Kidney epithelial cell (primary cell): ENCODE measurements at regions not wholly inside any gene's neighbourhood (a gene's known extent, or its start where the extent isn't known, plus 50 kb on each side); places are given as distances from the start of the nearest gene placed in this dataset.

Experiments
- DNase-seq: peaks from one replicate; pipeline ENCODE4 v3.0.0-alpha.2; 2010; ENCODE audit warnings: low read depth
- H3K27me3 ChIP-seq: 2 replicates; pipeline ENCODE4 v1.6.0; 2011; ENCODE audit warnings: low read length; ENCODE audit not compliant: control insufficient read depth, insufficient read depth
- H3K36me3 ChIP-seq: 2 replicates; pipeline ENCODE4 v1.5.1; 2011; ENCODE audit warnings: low read length; ENCODE audit not compliant: control insufficient read depth, insufficient read depth
- H3K4me3 ChIP-seq: 2 replicates; pipeline ENCODE4 v1.5.1; 2011; ENCODE audit warnings: low read depth, mild to moderate bottlenecking, control low read depth, low read length
- TF ChIP-seq, protein P1 (sequence below): IDR thresholded peaks from 2 replicates; pipeline ENCODE4 v1.5.1; 2011; ENCODE audit warnings: mild to moderate bottlenecking, moderate library complexity, low read length, control low read depth, inconsistent platforms; ENCODE audit not compliant: insufficient read depth, poor library complexity, severe bottlenecking

DNA sequence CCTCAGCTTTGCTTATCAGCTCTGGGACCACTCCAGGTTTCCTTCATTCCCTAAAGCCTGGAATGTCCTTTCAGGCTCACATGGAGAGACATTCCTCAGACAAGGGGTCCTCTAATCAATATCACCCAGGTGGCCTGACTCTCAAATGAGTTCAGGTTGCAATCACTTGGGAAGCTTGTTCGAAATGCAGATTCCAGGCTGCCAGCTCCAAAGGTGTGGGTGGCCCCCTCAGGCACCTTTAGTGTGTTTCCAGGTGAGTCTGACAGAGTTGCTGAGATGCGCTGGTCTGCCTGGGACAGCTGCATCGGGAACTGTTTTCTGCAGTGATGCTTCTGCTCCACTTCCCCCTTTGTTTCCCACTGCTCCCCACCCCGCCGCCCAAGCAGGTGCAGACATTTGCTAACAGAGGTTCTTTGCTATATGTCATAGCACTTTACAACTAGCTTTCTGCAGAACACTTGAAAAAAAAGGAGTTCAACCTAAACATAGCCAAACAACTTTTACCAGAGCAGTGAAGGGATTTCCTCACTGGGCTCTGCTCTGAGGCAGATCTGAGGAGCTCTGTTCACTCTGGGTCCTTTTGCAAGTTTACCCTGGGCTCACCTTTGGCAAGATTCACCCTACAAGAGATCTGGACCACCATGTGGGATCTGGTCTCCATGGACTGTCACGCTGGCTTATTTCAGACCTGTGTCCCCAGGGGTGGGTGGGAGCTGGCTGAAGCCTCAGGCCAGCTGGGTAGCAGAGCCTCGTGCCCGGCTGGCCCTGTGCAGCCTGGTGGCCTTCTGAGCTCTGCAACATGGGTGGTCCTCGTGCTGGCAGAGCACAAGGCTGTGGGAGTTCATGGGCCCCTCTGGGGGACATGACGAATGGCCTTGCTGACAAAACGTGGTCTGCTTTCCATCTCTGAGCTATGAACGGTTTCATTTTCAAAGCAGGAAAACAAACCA, 539.6 kb downstream of the CCDC171 start:
- no peak for DNase-seq
- no peaks in the 10 kb centered on the region for H3K27me3 ChIP-seq
- H3K36me3 ChIP-seq: no peaks in the 10 kb centered on the region
- TF ChIP-seq, protein P1, sequence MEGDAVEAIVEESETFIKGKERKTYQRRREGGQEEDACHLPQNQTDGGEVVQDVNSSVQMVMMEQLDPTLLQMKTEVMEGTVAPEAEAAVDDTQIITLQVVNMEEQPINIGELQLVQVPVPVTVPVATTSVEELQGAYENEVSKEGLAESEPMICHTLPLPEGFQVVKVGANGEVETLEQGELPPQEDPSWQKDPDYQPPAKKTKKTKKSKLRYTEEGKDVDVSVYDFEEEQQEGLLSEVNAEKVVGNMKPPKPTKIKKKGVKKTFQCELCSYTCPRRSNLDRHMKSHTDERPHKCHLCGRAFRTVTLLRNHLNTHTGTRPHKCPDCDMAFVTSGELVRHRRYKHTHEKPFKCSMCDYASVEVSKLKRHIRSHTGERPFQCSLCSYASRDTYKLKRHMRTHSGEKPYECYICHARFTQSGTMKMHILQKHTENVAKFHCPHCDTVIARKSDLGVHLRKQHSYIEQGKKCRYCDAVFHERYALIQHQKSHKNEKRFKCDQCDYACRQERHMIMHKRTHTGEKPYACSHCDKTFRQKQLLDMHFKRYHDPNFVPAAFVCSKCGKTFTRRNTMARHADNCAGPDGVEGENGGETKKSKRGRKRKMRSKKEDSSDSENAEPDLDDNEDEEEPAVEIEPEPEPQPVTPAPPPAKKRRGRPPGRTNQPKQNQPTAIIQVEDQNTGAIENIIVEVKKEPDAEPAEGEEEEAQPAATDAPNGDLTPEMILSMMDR: no peak
- no peak overlapping the region for H3K4me3 ChIP-seq

DNA sequence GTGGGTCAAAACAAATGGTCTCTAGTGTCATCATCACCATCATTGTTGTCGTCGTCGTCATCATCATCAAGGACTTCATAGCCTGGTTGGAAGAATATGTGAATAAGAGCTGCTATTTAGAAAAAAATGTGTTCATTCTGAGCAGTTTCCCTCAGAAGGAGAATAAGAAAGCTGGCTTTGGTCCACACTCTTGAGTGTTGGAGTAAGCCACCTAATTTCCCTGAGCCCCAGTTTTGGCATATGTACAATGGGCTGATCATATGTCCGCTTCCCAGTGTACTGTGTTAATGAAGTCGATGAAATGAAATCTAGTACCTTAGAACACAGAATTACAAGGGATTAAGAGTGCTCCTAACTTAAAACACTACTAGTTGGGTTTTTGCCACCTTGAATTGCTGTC, 545.5 kb downstream of the CCDC171 start:
- Histone ChIP-seq H3K4me3 (no peak overlapping the region), H3K27me3 (no peaks in the 10 kb centered on the region), H3K36me3 (no peaks in the 10 kb centered on the region)
- DNase-seq: no peak
- TF ChIP-seq, protein P1: no peak

DNA sequence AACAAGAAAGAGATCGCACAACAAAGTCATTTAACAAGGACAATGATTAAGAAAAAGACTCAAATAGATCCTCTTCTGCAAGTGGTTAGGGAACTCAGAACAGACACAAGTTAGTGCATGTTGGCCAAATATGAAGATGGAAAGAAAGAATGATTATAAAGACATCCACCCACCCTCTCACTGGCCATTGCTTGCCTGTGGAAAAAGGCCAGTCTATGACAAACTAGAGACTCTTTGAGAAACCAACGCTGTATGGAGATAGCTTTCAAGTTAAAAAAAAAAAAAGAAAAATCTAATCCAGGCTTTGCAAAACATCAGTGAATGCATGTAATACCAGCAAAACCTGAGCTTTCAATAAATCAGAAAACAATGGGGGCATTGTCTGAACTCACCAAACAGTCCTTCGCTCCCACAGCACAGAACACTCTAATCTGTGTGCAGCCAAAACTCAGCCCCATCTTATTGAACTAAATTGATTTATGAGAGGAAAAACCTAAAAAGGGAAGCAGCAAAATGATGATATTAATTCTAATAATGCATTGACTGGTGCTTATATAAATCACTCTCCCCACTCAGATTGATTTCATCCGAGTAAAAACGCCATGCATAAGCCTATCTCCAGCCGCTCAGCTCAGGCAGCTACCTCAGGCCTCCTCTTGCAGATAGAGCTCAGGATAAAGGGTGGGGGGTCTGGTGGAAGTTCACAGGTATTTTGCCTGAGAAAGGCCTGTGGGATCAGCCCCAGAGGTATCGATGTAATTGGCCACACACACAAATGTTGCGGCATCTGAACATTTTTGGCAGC, 547.1 kb downstream of the CCDC171 start:
- TF ChIP-seq, protein P1: no peak
- Histone ChIP-seq H3K27me3 (no peaks in the 10 kb centered on the region), H3K4me3 (no peak overlapping the region), H3K36me3 (no peaks in the 10 kb centered on the region)
- DNase-seq: no peak

DNA sequence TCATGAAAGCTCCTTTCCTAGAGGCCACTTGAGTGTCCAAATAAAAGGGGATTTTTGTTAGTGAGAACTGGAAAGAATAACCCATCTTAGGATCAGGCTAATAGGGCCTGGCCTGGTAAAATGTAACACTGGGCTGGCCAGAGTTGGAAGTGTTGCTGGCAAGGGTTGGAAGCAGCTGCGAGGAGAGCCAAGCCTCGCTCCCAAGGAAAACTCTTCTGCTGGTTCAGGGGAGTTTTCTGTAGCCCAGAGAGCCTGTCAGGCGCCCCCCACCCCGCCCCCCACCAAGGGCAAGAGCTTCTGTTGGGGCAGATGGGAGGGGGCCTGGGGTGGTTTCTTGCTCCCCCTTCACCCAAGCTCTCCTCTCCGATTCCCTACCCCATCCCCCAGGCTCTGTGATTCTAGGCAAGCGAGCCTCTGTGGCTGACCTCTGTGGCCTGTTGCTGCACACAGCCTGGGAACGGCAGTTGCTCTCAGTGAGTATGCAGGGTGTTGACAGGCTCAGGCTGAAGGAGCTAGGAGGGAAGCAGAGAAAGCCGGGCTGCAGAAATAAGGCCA, 547.8 kb downstream of the CCDC171 start:
- Histone ChIP-seq H3K36me3 (no peaks in the 10 kb centered on the region), H3K27me3 (no peaks in the 10 kb centered on the region), H3K4me3 (no peak overlapping the region)
- TF ChIP-seq, protein P1: no peak
- no peak for DNase-seq

DNA sequence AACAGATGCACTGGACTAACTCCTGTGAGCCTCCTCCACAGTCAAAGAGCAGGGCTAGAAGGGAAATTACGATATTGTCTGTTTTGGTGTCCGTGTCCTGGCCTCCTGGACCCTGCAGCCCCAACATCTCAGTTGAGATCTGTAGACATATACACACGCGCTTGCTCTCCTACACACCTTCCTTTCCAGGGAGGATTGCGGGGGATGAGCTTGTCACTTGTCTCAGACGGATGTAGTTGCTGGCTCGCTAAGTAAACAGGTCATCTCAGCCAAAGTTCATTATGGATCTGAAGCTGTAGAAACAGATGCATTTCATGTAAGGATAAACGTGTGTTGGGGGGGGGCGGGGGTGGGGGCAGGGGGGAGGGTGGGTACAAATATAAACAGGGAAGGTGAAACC, 549.3 kb downstream of the CCDC171 start:
- TF ChIP-seq, protein P1: no peak
- Histone ChIP-seq H3K27me3 (no peaks in the 10 kb centered on the region), H3K4me3 (no peak overlapping the region), H3K36me3 (no peaks in the 10 kb centered on the region)
- DNase-seq: no peak
